HEK293 (cell line): ENCODE measurements at regions not wholly inside any gene's neighbourhood (a gene's known extent, or its start where the extent isn't known, plus 50 kb on each side); places are given as distances from the start of the nearest gene placed in this dataset.

Experiments used
- CTCF ChIA-PET: fragments of 350-600 bp; formaldehyde crosslinking; extraction: SDS; loops from one replicate; lab custom pipeline; 2021; ENCODE audit warnings: antibody characterized with exemption; lab: Yijun Ruan, JAX
- POLR2A ChIA-PET: fragments of 300-600 bp; formaldehyde crosslinking; extraction: SDS; loops from one replicate; lab custom pipeline; 2020; ENCODE audit warnings: antibody characterized with exemption, inconsistent platforms; lab: Yijun Ruan, JAX
- H3K27ac ChIP-seq: fragments of 200-500 bp; sonication (Bioruptor generic); 2 replicates; pipeline ENCODE4 v1.5.1; 2014; ENCODE audit warnings: low read depth, low read length, control low read depth, inconsistent platforms; ENCODE audit errors: extremely low read depth
- H3K36me3 ChIP-seq, 2 experiments: fragments of 200-500 bp in 1 of 2; sonication (Bioruptor generic) in 1 of 2; 1 replicate in 1 of 2; 2 replicates in 1 of 2; pipeline ENCODE4 v1.5.1; 2014 to 2017; ENCODE audit warnings: inconsistent platforms in 2 of 2, low read length in 2 of 2; ENCODE audit not compliant: control insufficient read depth in 2 of 2, insufficient read depth in 1 of 2
- H3K4me1 ChIP-seq: fragments of 200-500 bp; sonication (Bioruptor generic); 2 replicates; pipeline ENCODE4 v1.5.1; 2014; ENCODE audit warnings: mild to moderate bottlenecking, low read length, inconsistent platforms; ENCODE audit not compliant: control insufficient read depth, insufficient read depth
- H3K4me3 ChIP-seq: 2 replicates; pipeline ENCODE4 v1.5.1; 2011; ENCODE audit warnings: low read depth, mild to moderate bottlenecking, control low read depth, low read length, moderate library complexity
- H3K9me3 ChIP-seq: fragments of 200-500 bp; sonication (Bioruptor generic); 2 replicates; pipeline ENCODE4 v1.5.1; 2014; ENCODE audit warnings: low read depth, low read length, inconsistent platforms; ENCODE audit not compliant: control insufficient read depth, insufficient read depth
- GFI1B ChIP-seq: fragments of 450-650 bp; formaldehyde crosslinking; IDR thresholded peaks from 2 replicates; pipeline ENCODE4 v1.5.1; 2016; ENCODE audit warnings: missing biosample characterization, missing genetic modification characterization
- GLI2 ChIP-seq: fragments of 450-650 bp; formaldehyde crosslinking; IDR thresholded peaks from 2 replicates; pipeline ENCODE4; 2017; ENCODE audit warnings: missing biosample characterization, missing genetic modification characterization, low read depth, borderline replicate concordance
- KLF1 ChIP-seq: fragments of 450-650 bp; formaldehyde crosslinking; IDR thresholded peaks from 2 replicates; pipeline ENCODE4 v1.5.1; 2016; ENCODE audit warnings: missing biosample characterization, missing genetic modification characterization
- KLF16 ChIP-seq: fragments of 450-650 bp; formaldehyde crosslinking; IDR thresholded peaks from 2 replicates; pipeline ENCODE4 v1.5.1; 2017; ENCODE audit warnings: missing biosample characterization, missing genetic modification characterization
- KLF8 ChIP-seq: fragments of 450-650 bp; formaldehyde crosslinking; IDR thresholded peaks from 2 replicates; pipeline ENCODE4 v1.5.1; 2016; ENCODE audit warnings: missing biosample characterization, missing genetic modification characterization
- PRDM2 ChIP-seq: fragments of 450-650 bp; formaldehyde crosslinking; IDR thresholded peaks from 2 replicates; pipeline ENCODE4 v1.5.1; 2016; ENCODE audit warnings: missing biosample characterization, missing genetic modification characterization, borderline replicate concordance
- PRDM6 ChIP-seq: fragments of 450-650 bp; formaldehyde crosslinking; IDR thresholded peaks from 2 replicates; pipeline ENCODE4 v1.5.1; 2017; ENCODE audit warnings: missing biosample characterization, missing genetic modification characterization
- RBAK ChIP-seq: fragments of 450-650 bp; formaldehyde crosslinking; IDR thresholded peaks from 2 replicates; pipeline ENCODE4 v1.5.1; 2016; ENCODE audit warnings: missing biosample characterization, missing genetic modification characterization
- SCRT1 ChIP-seq: fragments of 450-650 bp; formaldehyde crosslinking; IDR thresholded peaks from 2 replicates; pipeline ENCODE4 v1.5.1; 2016; ENCODE audit warnings: missing biosample characterization, missing genetic modification characterization, borderline replicate concordance
- ZBTB6 ChIP-seq: fragments of 450-650 bp; formaldehyde crosslinking; IDR thresholded peaks from 2 replicates; pipeline ENCODE4 v1.5.1; 2017; ENCODE audit warnings: missing biosample characterization, missing genetic modification characterization
- ZFHX2 ChIP-seq: fragments of 450-650 bp; formaldehyde crosslinking; conservative IDR thresholded peaks from 2 replicates; pipeline ENCODE4 v1.5.1; 2016; ENCODE audit warnings: missing biosample characterization, missing genetic modification characterization
- ZFP41 ChIP-seq: fragments of 450-650 bp; formaldehyde crosslinking; IDR thresholded peaks from 2 replicates; pipeline ENCODE4 v1.5.1; 2016; ENCODE audit warnings: missing biosample characterization, missing genetic modification characterization, borderline replicate concordance
- ZNF114 ChIP-seq: fragments of 450-650 bp; formaldehyde crosslinking; IDR thresholded peaks from 2 replicates; pipeline ENCODE4 v1.5.0; 2017; ENCODE audit warnings: missing biosample characterization, missing genetic modification characterization
- ZNF121 ChIP-seq: fragments of 450-650 bp; formaldehyde crosslinking; IDR thresholded peaks from 2 replicates; pipeline ENCODE4 v1.5.1; 2016; ENCODE audit warnings: missing biosample characterization, missing genetic modification characterization
- ZNF146 ChIP-seq: fragments of 450-650 bp; formaldehyde crosslinking; IDR thresholded peaks from 2 replicates; pipeline ENCODE4 v1.5.1; 2016; ENCODE audit warnings: missing biosample characterization, missing genetic modification characterization
- ZNF16 ChIP-seq: fragments of 450-650 bp; formaldehyde crosslinking; IDR thresholded peaks from 2 replicates; pipeline ENCODE4 v1.5.1; 2016; ENCODE audit warnings: low read depth, missing biosample characterization, missing genetic modification characterization
- ZNF202 ChIP-seq: fragments of 450-650 bp; formaldehyde crosslinking; IDR thresholded peaks from 2 replicates; pipeline ENCODE4 v1.5.1; 2016; ENCODE audit warnings: missing biosample characterization, missing genetic modification characterization, borderline replicate concordance
- ZNF211 ChIP-seq: fragments of 450-650 bp; formaldehyde crosslinking; IDR thresholded peaks from 2 replicates; pipeline ENCODE4 v1.5.1; 2016; ENCODE audit warnings: low read depth, missing biosample characterization, missing genetic modification characterization
- ZNF341 ChIP-seq: fragments of 450-650 bp; formaldehyde crosslinking; IDR thresholded peaks from 2 replicates; pipeline ENCODE4; 2016; ENCODE audit warnings: low read depth, missing biosample characterization, missing genetic modification characterization
- ZNF426 ChIP-seq: fragments of 450-650 bp; formaldehyde crosslinking; IDR thresholded peaks from 2 replicates; pipeline ENCODE4 v1.5.1; 2017; ENCODE audit warnings: missing biosample characterization, missing genetic modification characterization, mild to moderate bottlenecking, inconsistent platforms, moderate library complexity
- ZNF521 ChIP-seq: fragments of 450-650 bp; formaldehyde crosslinking; IDR thresholded peaks from 2 replicates; pipeline ENCODE4 v1.5.1; 2017; ENCODE audit warnings: missing biosample characterization, mild to moderate bottlenecking, missing genetic modification characterization
- ZNF580 ChIP-seq: fragments of 450-650 bp; formaldehyde crosslinking; IDR thresholded peaks from 2 replicates; pipeline ENCODE4 v1.5.1; 2016; ENCODE audit warnings: missing biosample characterization, missing genetic modification characterization
- ZNF621 ChIP-seq: fragments of 450-650 bp; formaldehyde crosslinking; IDR thresholded peaks from 2 replicates; pipeline ENCODE4 v1.5.1; 2017; ENCODE audit warnings: missing biosample characterization, missing genetic modification characterization
- ZNF629 ChIP-seq: fragments of 450-650 bp; formaldehyde crosslinking; IDR thresholded peaks from 2 replicates; pipeline ENCODE4 v1.5.1; 2017; ENCODE audit warnings: missing biosample characterization, missing genetic modification characterization
- ZSCAN16 ChIP-seq: fragments of 450-650 bp; formaldehyde crosslinking; IDR thresholded peaks from 2 replicates; pipeline ENCODE4 v1.5.1; 2016; ENCODE audit warnings: missing biosample characterization, missing genetic modification characterization

GRCh38 chr4:170491981-170492380 is 402.2 kb upstream of the AADAT start:
- ChIA-PET CTCF (no interaction called here), POLR2A (no interaction called here)
- H3K4me1 ChIP-seq, result no peaks in the 10 kb centered on the region
- no peak overlapping the region for H3K4me3 ChIP-seq
- TF ChIP-seq ZFHX2 (tag by site-specific recombination), result no peak
- TF ChIP-seq PRDM2 (tag by site-specific recombination), result no peak
- TF ChIP-seq RBAK, result no peak
- TF ChIP-seq SCRT1 (tag by site-specific recombination), result no peak
- no peak for TF ChIP-seq GLI2
- TF ChIP-seq ZNF621, result no peak
- no peak for TF ChIP-seq KLF1 (tag by site-specific recombination)
- no peak for TF ChIP-seq ZNF202 (tag by site-specific recombination)
- TF ChIP-seq ZFP41 (tag by site-specific recombination), result no peak
- no peak for TF ChIP-seq ZNF146 (tag by site-specific recombination)
- no peaks in the 10 kb centered on the region for H3K9me3 ChIP-seq
- no peak overlapping the region for H3K27ac ChIP-seq
- H3K36me3 ChIP-seq, result no peaks in the 10 kb centered on the region

GRCh38 chr4:170476351-170476750 is 386.6 kb upstream of the AADAT start:
- ChIA-PET CTCF (no interaction called here), POLR2A (no interaction called here)
- no peak overlapping the region for H3K4me3 ChIP-seq
- no peaks in the 10 kb centered on the region for H3K4me1 ChIP-seq
- H3K9me3 ChIP-seq, result no peaks in the 10 kb centered on the region
- H3K27ac ChIP-seq, result no peak overlapping the region
- no peaks in the 10 kb centered on the region for H3K36me3 ChIP-seq
- TF ChIP-seq GFI1B (tag by site-specific recombination), result no peak
- no peak for TF ChIP-seq KLF8 (tag by site-specific recombination)
- no peak for TF ChIP-seq ZNF16 (tag by site-specific recombination)
- no peak for TF ChIP-seq KLF1 (tag by site-specific recombination)
- TF ChIP-seq ZNF114 (tag by site-specific recombination), result no peak
- no peak for TF ChIP-seq ZNF341 (tag by site-specific recombination)
- TF ChIP-seq ZNF629 (tag by site-specific recombination), result no peak
- TF ChIP-seq ZNF121 (tag by site-specific recombination), result no peak
- TF ChIP-seq ZNF202 (tag by site-specific recombination), result no peak
- TF ChIP-seq ZNF580, result no peak
- no peak for TF ChIP-seq ZNF211 (tag by site-specific recombination)
- no peak for TF ChIP-seq ZNF426
- no peak for TF ChIP-seq KLF16 (tag by site-specific recombination)
- no peak for TF ChIP-seq ZBTB6 (tag by site-specific recombination)
- TF ChIP-seq ZNF521 (tag by site-specific recombination), result no peak
- no peak for TF ChIP-seq ZSCAN16 (tag by site-specific recombination)
- no peak for TF ChIP-seq PRDM6 (tag by site-specific recombination)
